NB4 (cell line): ENCODE measurements at regions not wholly inside any gene's neighbourhood (a gene's known extent, or its start where the extent isn't known, plus 50 kb on each side); places are given as distances from the start of the nearest gene placed in this dataset.

Experiments used
- CTCF ChIP-seq: IDR thresholded peaks from one replicate; pipeline ENCODE4 v1.5.1; 2012; ENCODE audit warnings: low read depth, low read length
- MAX ChIP-seq: IDR thresholded peaks from 2 replicates; pipeline ENCODE4 v1.6.1; 2011; ENCODE audit warnings: low read depth, low read length
- POLR2A ChIP-seq: IDR thresholded peaks from 2 replicates; pipeline ENCODE4 v1.6.1; 2011; ENCODE audit warnings: mild to moderate bottlenecking; ENCODE audit not compliant: insufficient read length; ENCODE audit errors: extremely low read depth

- TF ChIP-seq CTCF (no peak), POLR2A (no peak), MAX (no peak)
These were observed 114.8 kb upstream of the PAXBP1 start for GRCh38 chr21:32886339-32886738.
